HFFc6 (cell line): ENCODE measurements at regions not wholly inside any gene's neighbourhood (a gene's known extent, or its start where the extent isn't known, plus 50 kb on each side); places are given as distances from the start of the nearest gene placed in this dataset.
"Not testable (repeated sequence)": the region's sequence is repeated elsewhere in the genome, so short reads cannot be mapped to it uniquely, and the experiment has no call there.

Experiments used
- DNase-seq: peaks from one replicate; pipeline ENCODE4 v3.0.0-alpha.2; 2018
- H3K27ac Mint-ChIP-seq: 2 replicates; pipeline ENCODE4 v1.8.0; 2020; ENCODE audit warnings: mild to moderate bottlenecking, mixed read lengths
- H3K27me3 Mint-ChIP-seq: 2 replicates; pipeline ENCODE4 v1.8.0; 2021; ENCODE audit warnings: mild to moderate bottlenecking, moderate library complexity, mixed read lengths; ENCODE audit not compliant: insufficient read depth
- H3K36me3 Mint-ChIP-seq: 2 replicates; pipeline ENCODE4 v1.8.0; 2021; ENCODE audit warnings: low read depth, mixed read lengths
- H3K4me1 Mint-ChIP-seq: 2 replicates; pipeline ENCODE4 v1.8.0; 2020; ENCODE audit warnings: low read depth, mixed read lengths
- H3K4me3 Mint-ChIP-seq: 2 replicates; pipeline ENCODE4 v1.8.0; 2020; ENCODE audit warnings: mild to moderate bottlenecking, moderate library complexity, mixed read lengths
- H3K9me3 Mint-ChIP-seq: 2 replicates; pipeline ENCODE4 v1.8.0; 2020; ENCODE audit warnings: mild to moderate bottlenecking, mixed read lengths
- CTCF ChIP-seq: fragments of 200-600 bp; sonication (generic); IDR thresholded peaks from 2 replicates; pipeline ENCODE4 v1.5.0; 2021; ENCODE audit warnings: antibody characterized with exemption, mild to moderate bottlenecking

DNA sequence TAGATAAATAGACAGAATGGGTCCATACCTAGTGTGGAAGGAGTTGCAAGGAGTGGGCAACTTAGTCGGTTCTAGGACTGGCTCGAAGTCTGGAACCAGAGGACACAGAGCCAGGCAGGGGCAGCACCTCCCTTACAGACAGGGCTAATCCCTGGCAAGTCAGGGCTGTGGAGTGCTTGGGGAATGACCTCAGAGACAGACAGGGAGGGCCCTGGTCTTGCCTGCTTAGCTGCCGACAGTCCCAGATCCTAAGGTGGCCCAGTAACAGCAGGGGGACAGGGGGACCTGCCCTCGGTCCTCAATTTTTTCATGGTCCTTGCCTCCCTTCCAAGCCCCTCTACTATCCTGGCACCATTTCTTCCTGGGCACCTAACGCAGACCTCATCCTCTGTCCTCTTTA lies 222.4 kb upstream of the TNC start:
- H3K27ac Mint-ChIP-seq = no peak overlapping the region
- H3K9me3 Mint-ChIP-seq = peaks cover 4% of the 10 kb centered on the region; the same call in 1 of the 2 replicates
- H3K4me3 Mint-ChIP-seq = no peak overlapping the region
- peaks cover 21% of the 10 kb centered on the region for H3K27me3 Mint-ChIP-seq
- no peaks in the 10 kb centered on the region for H3K36me3 Mint-ChIP-seq
- H3K4me1 Mint-ChIP-seq = no peaks in the 10 kb centered on the region
- TF ChIP-seq CTCF = no peak
- DNase-seq = no peak

DNA sequence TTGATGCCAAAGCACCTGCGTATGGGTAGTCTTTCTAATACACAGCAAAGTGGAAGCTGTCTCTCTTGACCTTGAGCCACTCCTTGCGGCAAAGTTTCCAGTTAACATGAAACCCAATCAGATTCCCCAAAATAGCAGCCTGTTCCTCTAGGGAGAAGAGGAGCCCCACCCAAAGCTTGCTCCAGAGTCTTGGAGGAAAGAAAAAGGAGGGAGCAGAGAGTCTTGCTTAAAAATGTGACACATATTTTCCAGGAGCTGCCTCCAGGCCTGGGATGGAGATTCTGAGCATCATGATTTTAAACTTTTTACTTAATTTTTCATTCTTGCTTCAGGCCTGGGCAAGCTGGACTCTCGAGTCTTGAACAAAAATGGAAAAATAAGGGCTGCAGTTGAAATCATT lies 223.5 kb upstream of the TNC start:
- Mint-ChIP-seq H3K27ac (no peak overlapping the region), H3K4me3 (no peak overlapping the region), H3K9me3 (peaks cover 4% of the 10 kb centered on the region; the same call in 1 of the 2 replicates), H3K27me3 (peaks cover 20% of the 10 kb centered on the region), H3K4me1 (no peaks in the 10 kb centered on the region), H3K36me3 (no peaks in the 10 kb centered on the region)
- DNase-seq = no peak
- TF ChIP-seq CTCF = no peak

DNA sequence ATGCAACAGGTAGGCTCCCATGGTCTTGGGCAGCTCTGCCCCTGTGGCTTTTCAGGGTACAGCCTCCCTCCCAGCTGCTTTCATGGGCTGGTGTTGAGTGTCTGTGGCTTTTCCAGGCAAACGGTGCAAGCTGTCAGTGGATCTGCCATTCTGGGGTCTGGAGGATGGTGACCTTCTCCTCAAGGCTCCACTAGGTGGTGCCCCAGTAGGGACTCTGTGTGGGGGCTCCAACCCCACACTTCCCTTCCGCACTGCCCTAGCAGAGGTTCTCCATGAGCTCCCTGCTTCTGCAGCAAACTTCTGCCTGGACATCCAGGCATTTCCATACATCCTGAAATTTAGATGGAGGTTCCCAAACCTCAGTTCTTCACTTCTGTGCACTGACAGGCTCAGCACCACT lies 229.8 kb upstream of the TNC start:
- not testable (repeated sequence) for DNase-seq, H3K4me3 Mint-ChIP-seq, H3K9me3 Mint-ChIP-seq, H3K27me3 Mint-ChIP-seq, H3K27ac Mint-ChIP-seq, H3K36me3 Mint-ChIP-seq
- H3K4me1 Mint-ChIP-seq = peaks cover 20% of the 10 kb centered on the region

- H3K4me1 Mint-ChIP-seq = peaks cover 30% of the 10 kb centered on the region
- H3K27me3 Mint-ChIP-seq, H3K9me3 Mint-ChIP-seq, DNase-seq, H3K27ac Mint-ChIP-seq, H3K4me3 Mint-ChIP-seq, H3K36me3 Mint-ChIP-seq: not testable (repeated sequence)
These were observed 231.0 kb upstream of the TNC start for GRCh38 chr9:115348936-115349335.

- peaks cover 35% of the 10 kb centered on the region for H3K4me1 Mint-ChIP-seq
- peaks cover 6% of the 10 kb centered on the region; the same call in 1 of the 2 replicates for H3K27me3 Mint-ChIP-seq
- no peak overlapping the region; the same call in 1 of the 2 replicates for H3K4me3 Mint-ChIP-seq
- no peak for TF ChIP-seq CTCF
- H3K27ac Mint-ChIP-seq = no peak overlapping the region
- DNase-seq = no peak
- H3K9me3 Mint-ChIP-seq = peaks cover 5% of the 10 kb centered on the region
- H3K36me3 Mint-ChIP-seq = 0 out of 2 replicates have a peak, but pooled peaks cover 8% of the 10 kb centered on the region
These were observed 231.6 kb upstream of the TNC start for GRCh38 chr9:115349542-115349941.

DNA sequence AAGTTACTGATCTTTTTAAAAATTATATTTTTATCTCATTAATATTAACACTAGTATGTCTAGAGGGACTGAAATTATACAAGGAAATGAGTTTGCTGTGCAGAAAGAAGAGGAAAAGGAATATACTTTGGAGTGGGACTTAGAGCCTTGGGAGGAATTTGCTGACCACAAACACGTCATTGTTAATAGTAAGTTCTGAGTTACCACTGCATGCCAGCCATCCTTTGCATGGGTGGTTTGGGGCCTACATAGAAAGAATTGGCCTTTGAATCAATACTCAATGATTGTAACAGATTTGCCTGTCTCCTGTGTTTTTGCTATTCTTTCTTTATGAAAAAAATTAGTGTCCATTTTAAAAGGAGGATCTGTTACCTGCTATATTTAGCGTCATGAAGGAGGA lies 232.6 kb upstream of the TNC start:
- no peak for TF ChIP-seq CTCF
- Mint-ChIP-seq H3K4me3 (no peak overlapping the region), H3K9me3 (peaks cover 5% of the 10 kb centered on the region), H3K36me3 (0 out of 2 replicates have a peak, but pooled peaks cover 8% of the 10 kb centered on the region), H3K27ac (no peak overlapping the region), H3K27me3 (peaks cover 6% of the 10 kb centered on the region; the same call in 1 of the 2 replicates), H3K4me1 (peaks cover 35% of the 10 kb centered on the region)
- DNase-seq = no peak

DNA sequence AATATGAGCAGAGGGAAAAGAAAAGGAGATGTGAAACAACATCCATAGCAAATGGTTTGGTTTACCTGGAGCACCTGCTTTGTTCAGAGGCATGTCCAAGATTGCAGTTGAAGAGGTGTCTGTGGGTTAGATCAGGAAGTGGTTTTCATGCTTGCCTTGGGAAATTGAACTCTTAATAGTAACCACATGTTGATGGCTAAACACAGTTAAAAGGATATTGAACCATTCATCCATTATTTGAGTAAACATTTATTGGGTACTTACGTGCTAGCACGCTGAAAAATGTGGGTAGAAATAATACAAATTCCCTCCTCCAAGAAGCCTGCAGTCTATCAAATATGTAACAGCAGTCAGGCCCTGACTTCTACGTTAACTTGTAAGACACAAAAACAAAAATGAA lies 235.7 kb upstream of the TNC start:
- H3K36me3 Mint-ChIP-seq = 0 out of 2 replicates have a peak, but pooled peaks cover under 1% of the 10 kb centered on the region
- TF ChIP-seq CTCF = no peak
- H3K27ac Mint-ChIP-seq = no peak overlapping the region
- no peak for DNase-seq
- H3K4me1 Mint-ChIP-seq = peaks cover 31% of the 10 kb centered on the region
- no peaks in the 10 kb centered on the region; the same call in 1 of the 2 replicates for H3K9me3 Mint-ChIP-seq
- peaks cover 8% of the 10 kb centered on the region for H3K27me3 Mint-ChIP-seq
- H3K4me3 Mint-ChIP-seq = no peak overlapping the region
